GM12873 (cell line): ENCODE measurements at regions not wholly inside any gene's neighbourhood (a gene's known extent, or its start where the extent isn't known, plus 50 kb on each side); places are given as distances from the start of the nearest gene placed in this dataset.

Experiments used
- CTCF ChIP-seq: IDR thresholded peaks from 2 replicates; pipeline ENCODE4 v1.5.1; 2012; ENCODE audit warnings: low read depth, mild to moderate bottlenecking, moderate library complexity, low read length, control low read depth; ENCODE audit not compliant: insufficient read depth; ENCODE audit errors: missing control alignments

GRCh38 chr19:31530781-31531180 is 181.5 kb upstream of the TSHZ3 start:
- TF ChIP-seq CTCF, result no peak

GRCh38 chr19:31531326-31531725 is 182.1 kb upstream of the TSHZ3 start:
- no peak for TF ChIP-seq CTCF

- no peak for TF ChIP-seq CTCF
Measured at GRCh38 chr19:31532034-31532433, 182.8 kb upstream of the TSHZ3 start.

- TF ChIP-seq CTCF, result no peak
Measured at GRCh38 chr19:31533114-31533513, 183.9 kb upstream of the TSHZ3 start.

GRCh38 chr19:31534231-31534630 is 185.0 kb upstream of the TSHZ3 start:
- no peak for TF ChIP-seq CTCF

- no peak for TF ChIP-seq CTCF
Measured at GRCh38 chr19:31534786-31535657, 185.8 kb upstream of the TSHZ3 start.

GRCh38 chr19:31535691-31536460 is 186.6 kb upstream of the TSHZ3 start:
- TF ChIP-seq CTCF, result no peak
